Body of pancreas (tissue), 4 donors: ENCODE measurements at regions not wholly inside any gene's neighbourhood (a gene's known extent, or its start where the extent isn't known, plus 50 kb on each side); places are given as distances from the start of the nearest gene placed in this dataset.

Experiments used
- POLR2A ChIP-seq, 3 donors: fragments of 450-650 bp; IDR thresholded peaks; one replicate each; pipeline ENCODE4 v1.6.1; 2016; ENCODE audit warnings: antibody characterized with exemption in 3 of 3, mild to moderate bottlenecking in 2 of 3
- TF ChIP-seq, protein P1 (sequence below), 7 experiments: fragments of 450-650 bp in 4 of 7; fragments of 200-600 bp in 3 of 7; sonication (generic) in 3 of 7; IDR thresholded peaks; one replicate each; pipeline ENCODE4 v1.5.1; 2016 to 2019; ENCODE audit warnings: antibody characterized with exemption in 7 of 7

DNA sequence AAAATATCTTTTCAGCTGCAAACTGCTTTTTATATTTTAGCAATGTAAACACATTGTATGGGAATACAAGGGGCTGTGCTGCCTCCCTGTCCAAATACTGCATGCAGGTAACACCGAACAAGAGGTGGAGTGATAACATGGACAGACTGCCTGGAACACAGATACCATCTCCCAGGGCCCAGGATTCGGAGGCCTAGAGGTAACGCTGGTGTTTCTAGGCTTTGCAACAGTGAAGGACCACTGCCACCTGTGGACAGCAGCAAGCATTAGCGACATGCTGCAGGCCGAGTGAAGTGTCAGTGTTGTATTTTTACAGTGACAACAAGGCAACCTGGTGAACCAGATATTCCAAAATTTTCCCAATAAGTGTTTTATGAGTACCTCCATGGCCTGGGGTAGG, 379.1 kb downstream of the DMRT2 start:
- TF ChIP-seq, protein P1, sequence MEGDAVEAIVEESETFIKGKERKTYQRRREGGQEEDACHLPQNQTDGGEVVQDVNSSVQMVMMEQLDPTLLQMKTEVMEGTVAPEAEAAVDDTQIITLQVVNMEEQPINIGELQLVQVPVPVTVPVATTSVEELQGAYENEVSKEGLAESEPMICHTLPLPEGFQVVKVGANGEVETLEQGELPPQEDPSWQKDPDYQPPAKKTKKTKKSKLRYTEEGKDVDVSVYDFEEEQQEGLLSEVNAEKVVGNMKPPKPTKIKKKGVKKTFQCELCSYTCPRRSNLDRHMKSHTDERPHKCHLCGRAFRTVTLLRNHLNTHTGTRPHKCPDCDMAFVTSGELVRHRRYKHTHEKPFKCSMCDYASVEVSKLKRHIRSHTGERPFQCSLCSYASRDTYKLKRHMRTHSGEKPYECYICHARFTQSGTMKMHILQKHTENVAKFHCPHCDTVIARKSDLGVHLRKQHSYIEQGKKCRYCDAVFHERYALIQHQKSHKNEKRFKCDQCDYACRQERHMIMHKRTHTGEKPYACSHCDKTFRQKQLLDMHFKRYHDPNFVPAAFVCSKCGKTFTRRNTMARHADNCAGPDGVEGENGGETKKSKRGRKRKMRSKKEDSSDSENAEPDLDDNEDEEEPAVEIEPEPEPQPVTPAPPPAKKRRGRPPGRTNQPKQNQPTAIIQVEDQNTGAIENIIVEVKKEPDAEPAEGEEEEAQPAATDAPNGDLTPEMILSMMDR (IDR thresholded peaks at IDR 0.05): peak in 6 of 7 experiments; percentile 13 to 43 (median 40)
- no peak for TF ChIP-seq POLR2A (IDR thresholded peaks at IDR 0.05)
